GM12874 (cell line): ENCODE measurements at regions not wholly inside any gene's neighbourhood (a gene's known extent, or its start where the extent isn't known, plus 50 kb on each side); places are given as distances from the start of the nearest gene placed in this dataset.

Source experiments
- TF ChIP-seq, protein P1 (sequence below): IDR thresholded peaks from 2 replicates; pipeline ENCODE4 v1.5.1; 2011; ENCODE audit warnings: low read depth, mild to moderate bottlenecking, control low read depth, low read length, moderate library complexity; ENCODE audit not compliant: insufficient read depth

- TF ChIP-seq, protein P1, sequence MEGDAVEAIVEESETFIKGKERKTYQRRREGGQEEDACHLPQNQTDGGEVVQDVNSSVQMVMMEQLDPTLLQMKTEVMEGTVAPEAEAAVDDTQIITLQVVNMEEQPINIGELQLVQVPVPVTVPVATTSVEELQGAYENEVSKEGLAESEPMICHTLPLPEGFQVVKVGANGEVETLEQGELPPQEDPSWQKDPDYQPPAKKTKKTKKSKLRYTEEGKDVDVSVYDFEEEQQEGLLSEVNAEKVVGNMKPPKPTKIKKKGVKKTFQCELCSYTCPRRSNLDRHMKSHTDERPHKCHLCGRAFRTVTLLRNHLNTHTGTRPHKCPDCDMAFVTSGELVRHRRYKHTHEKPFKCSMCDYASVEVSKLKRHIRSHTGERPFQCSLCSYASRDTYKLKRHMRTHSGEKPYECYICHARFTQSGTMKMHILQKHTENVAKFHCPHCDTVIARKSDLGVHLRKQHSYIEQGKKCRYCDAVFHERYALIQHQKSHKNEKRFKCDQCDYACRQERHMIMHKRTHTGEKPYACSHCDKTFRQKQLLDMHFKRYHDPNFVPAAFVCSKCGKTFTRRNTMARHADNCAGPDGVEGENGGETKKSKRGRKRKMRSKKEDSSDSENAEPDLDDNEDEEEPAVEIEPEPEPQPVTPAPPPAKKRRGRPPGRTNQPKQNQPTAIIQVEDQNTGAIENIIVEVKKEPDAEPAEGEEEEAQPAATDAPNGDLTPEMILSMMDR: no peak
These were observed 92.7 kb downstream of the PCSK1 start for GRCh38 chr5:96340357-96340756.

GRCh38 chr5:96339862-96340261 lies 93.2 kb downstream of the PCSK1 start:
- TF ChIP-seq, protein P1: no peak

- TF ChIP-seq, protein P1: no peak
These were observed 94.2 kb downstream of the PCSK1 start for GRCh38 chr5:96338624-96339415.

- TF ChIP-seq, protein P1: no peak
These were observed 95.0 kb downstream of the PCSK1 start for GRCh38 chr5:96338091-96338490.

DNA sequence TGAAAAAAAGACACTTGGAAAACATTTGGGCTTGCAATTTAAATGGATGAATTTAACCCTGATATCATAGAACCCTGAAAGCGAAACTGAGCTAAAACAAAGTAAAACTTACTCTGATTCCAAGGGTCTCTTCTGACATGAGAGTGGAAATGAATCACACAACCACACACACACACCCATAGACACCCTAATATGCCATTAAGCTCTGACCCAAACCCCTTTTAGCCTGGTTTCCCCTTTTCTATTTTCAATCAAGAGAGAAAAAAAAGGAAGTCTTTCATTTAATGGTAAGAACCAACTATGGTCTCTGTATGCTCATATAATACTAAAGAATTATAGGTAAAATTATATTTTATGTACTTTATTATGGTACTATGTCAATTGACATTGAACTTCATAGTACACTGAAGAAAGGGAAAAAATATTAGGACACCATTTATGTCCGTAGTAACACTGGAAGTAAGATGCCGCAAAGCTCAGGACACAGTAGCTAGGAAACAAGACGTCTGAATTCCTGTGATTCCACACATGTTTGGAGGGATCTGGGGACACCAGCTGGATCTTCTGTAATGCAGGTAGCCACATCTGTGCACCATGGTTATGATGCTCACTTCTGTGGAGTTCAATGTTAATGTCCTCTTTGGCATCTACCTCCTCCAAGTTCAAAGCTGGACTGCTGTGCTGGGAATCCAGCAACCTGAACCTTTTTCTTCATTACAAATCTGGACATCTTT lies 95.8 kb downstream of the PCSK1 start:
- TF ChIP-seq, protein P1: no peak

DNA sequence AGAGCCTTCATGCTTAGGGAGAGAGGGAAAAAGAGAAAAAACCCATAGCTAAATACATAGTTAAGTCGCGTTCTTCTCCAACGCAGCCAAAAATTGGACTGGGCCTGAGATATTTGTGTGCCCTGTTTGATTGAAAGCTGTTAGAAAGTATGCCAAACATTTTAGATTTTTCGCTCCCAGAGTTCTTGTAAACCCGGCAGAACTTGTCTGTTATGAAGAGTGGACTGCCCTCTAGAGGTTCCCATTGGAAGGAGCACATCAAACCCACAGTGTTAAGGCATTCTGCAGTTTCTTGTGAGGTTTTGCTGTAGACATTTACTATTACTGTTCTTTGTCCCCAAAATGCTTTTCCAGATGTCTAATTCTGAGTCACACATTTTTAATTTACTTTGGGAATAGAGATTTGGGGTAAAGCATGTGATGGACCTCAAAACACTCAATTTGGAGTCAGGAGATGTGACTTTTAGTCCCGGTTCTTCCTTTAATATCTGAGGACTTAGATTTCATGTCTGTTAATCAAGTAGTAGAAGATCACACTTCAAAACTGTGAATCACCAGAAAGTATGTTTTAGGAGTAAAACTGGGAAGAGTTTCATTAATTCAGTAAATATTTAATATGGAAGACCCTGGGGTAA lies 96.6 kb downstream of the PCSK1 start:
- TF ChIP-seq, protein P1: peak; percentile 76

DNA sequence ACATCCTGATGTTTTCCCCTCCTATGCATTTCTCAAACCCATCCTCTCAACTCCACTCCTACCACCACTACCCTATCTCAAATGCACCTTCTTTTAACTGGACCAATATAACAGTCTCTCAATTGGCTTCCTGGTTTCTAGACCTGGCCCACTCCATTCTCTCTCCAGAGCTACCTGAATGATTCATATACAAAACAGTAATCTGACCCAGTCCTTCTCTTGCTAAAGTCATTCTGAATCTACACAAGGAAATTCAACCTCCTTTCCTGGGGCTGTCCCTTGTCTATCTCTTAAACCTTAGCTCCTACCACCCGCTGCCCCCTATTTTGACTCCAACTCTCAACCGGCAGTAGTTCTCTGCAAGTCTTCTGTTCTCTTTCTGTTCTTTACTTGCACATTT lies 97.2 kb downstream of the PCSK1 start:
- TF ChIP-seq, protein P1: no peak
